Islet precursor cell (in vitro differentiated cells): ENCODE measurements at regions not wholly inside any gene's neighbourhood (a gene's known extent, or its start where the extent isn't known, plus 50 kb on each side); places are given as distances from the start of the nearest gene placed in this dataset.

Experiments used
- DNase-seq: peaks from one replicate; pipeline ENCODE4 v3.0.0-alpha.2; 2018

- DNase-seq = no peak
Measured at GRCh38 chr22:22092101-22092500, 109.5 kb upstream of the TOP3B start.

GRCh38 chr22:22091400-22091878, 108.9 kb upstream of the TOP3B start:
- no peak for DNase-seq

DNA sequence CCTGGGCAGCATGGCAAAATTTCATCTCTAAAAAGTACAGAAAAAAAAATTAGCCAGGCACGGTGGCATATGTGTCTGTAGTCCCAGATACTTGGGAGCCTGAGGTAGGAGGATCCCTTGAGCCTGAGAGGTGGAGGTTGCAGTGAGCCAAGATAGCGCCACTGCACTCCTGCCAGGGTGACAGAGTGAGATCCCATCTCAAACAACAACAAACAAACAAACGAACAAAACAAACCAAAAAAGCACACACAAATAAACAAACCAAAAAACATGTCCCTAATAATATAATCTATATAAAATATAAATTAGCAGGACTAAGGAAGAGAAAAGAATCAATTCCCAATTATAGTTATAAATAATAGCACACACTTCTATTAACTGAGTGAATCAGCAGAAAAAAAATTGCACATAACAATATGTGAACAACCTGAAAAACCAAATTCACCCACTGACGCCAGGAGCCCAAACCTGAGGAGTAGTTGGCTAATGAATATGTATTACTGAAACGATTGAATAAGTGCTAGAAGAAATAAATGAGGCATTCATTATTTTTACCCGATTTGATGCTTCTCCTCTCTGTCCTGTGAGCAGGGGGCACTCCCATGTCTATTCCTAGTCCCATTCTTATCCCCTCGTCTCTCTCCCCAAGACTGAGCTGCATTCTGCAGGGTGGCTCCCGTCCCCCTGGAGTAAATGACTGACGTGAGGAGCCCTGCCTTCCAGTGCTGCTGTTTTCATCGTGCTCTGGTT, 108.2 kb upstream of the TOP3B start:
- DNase-seq = no peak

- no peak for DNase-seq
Measured at GRCh38 chr22:22089459-22090308, 107.1 kb upstream of the TOP3B start.

DNA sequence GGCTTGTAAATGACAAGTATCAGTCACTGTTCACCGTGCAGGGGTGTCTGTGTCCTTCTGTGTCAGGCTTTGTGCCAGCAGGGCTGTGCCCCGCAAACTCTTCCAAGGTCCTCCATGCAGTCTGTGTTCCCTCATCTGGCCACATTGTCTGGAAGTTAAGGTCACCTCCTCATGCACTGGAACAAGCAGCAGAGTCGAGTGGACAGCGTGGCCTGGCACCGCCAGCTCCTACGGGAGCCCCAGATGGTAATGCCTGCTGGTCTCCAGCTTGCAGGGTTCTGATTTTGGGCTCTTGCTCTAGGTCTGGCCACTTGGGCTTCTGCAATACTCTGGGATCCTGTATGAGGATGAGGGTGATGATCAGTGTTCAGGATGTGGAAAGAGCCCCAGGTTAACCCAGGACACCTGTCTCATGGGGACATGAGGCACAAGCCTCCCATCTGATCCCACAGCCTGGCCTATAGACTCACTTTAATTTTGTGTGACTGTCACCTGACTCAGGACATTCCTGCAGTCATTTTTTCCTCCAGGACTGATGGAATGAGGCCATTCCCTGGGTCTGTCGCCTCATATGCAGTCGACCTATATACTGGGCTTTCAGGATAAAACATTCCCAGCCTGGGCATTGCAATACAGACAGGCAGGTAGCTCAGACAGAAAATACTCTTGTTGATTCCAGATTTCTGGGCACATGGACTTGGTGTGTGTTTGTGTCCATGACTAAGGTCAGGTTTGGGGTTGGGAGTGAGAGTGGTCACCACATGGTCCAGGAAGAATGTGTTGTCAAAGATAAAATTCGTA, 106.3 kb upstream of the TOP3B start:
- DNase-seq = no peak

GRCh38 chr22:22087854-22088657, 105.5 kb upstream of the TOP3B start:
- no peak for DNase-seq

DNA sequence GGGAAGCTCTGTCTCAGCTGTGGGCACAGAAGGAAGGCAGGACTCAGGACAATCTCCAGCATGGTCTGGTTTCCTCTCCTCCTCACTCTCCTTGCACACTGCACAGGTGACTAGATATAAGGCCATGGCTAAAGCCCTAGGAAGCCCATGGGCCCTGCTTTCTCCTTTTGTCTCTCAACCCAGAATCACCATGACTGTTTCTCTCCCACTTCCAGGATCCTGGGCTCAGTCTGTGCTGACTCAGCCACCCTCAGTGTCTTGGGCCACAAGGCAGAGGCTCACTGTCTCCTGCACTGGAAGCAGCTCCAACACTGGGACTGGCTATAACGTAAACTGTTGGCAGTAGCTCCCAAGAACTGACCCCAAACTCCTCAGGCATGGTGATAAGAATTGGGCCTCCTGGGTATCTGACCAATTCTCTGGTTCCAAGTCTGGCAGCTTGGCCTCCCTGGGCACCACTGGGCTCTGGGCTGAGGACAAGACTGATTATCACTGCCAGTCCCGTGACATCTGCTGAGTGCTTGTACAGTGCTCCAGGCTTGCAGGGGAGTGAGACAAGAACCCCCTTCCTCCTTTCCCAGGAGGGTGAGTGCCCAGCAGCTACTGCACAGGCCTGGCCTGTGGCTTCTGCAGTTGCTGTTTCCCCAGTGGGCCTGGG, 104.0 kb upstream of the TOP3B start:
- no peak for DNase-seq

GRCh38 chr22:22085702-22086500, 103.3 kb upstream of the TOP3B start:
- peak; percentile 60 for DNase-seq

DNA sequence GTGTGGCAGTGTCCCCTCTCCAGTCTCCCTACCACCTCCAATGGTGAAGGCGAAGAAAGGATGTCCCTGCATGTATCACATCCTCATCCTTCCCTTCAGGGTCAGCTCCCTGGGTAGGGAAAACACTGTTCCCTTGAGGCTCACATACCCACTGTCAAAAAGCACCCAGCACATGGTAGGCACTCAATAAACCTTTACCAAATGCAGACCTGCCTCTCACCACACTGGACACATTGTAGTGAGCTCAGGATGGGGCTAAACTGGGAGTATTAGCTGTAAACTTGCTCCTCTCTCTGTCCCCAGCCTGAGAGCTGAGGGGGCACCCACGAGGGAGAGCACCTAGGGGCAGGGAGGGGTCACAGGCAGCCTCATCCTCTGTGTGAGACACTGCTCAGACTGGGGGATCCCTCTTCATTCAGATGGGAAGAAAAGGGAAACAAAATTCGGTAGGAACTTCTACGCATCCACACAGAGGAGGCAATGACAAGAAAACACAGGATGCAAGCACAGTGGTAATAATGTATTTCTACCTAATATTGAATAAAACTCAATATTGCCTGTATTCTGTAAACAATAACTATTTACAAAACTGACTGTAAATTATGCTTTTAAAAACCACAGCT, 101.6 kb upstream of the TOP3B start:
- DNase-seq = no peak

DNA sequence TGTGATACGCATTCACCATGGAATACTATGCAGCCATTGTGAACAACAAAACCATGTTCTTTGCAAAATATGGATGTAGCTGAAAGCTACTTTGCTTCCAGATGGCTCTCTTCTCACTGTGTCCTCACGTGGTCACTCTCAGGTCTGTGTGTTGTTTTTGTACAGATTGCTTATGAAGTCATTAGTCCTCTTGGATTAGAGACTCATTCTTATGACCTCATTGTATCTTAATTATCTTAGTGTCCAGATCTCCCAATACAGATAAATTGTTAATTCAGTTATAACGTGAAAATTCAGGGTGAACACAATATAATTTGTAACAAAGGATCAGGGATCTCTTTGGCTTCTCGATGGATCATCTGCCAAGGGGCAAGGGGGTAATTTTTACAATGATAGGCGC, 100.4 kb upstream of the TOP3B start:
- no peak for DNase-seq

GRCh38 chr22:22082229-22082835, 99.7 kb upstream of the TOP3B start:
- no peak for DNase-seq

- no peak for DNase-seq
Measured at GRCh38 chr22:22080270-22080669, 97.7 kb upstream of the TOP3B start.

- no peak for DNase-seq
Measured at GRCh38 chr22:22079404-22080148, 97.0 kb upstream of the TOP3B start.

GRCh38 chr22:22078329-22078728, 95.7 kb upstream of the TOP3B start:
- no peak for DNase-seq

DNA sequence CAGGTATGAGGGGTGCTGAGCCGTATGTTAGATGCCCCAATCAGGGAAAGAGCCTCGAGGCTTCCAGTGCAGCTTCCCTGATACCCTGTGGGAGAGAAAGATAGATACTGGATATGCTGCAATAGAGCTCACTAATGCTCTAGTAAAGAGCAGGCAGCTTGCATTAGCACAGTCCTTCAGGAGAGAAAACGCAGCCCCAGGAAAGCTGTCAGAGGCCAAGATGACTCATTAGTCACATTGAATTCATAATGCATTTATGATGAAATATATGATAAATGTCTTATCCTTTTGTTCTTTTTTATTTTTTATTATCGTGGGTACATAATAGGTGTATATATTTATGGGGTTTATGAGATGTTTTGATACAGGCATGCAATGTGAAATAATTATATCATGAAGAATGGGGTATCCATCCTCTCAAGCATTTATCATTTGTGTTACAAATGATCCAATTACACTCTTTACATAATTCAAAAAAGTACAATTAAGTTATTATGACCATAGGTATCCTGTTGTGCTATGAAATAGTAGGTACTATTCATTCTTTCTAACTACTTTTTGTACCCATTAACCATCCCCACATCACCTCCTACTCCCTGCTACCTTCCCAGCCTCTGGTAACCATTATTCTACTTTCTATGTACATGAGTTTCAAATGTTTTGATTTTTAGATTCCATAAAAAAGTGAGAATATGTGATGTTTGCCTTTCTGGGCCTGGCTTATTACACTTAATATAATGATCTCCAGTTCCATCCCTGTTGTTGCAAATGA, 94.5 kb upstream of the TOP3B start:
- DNase-seq = no peak

GRCh38 chr22:22076361-22076760, 93.8 kb upstream of the TOP3B start:
- DNase-seq = no peak

- DNase-seq = no peak
Measured at GRCh38 chr22:22075382-22076163, 93.0 kb upstream of the TOP3B start.
